ENCODE measurements at regions not wholly inside any gene's neighbourhood (a gene's known extent, or its start where the extent isn't known, plus 50 kb on each side); places are given as distances from the start of the nearest gene placed in this dataset.

DNA sequence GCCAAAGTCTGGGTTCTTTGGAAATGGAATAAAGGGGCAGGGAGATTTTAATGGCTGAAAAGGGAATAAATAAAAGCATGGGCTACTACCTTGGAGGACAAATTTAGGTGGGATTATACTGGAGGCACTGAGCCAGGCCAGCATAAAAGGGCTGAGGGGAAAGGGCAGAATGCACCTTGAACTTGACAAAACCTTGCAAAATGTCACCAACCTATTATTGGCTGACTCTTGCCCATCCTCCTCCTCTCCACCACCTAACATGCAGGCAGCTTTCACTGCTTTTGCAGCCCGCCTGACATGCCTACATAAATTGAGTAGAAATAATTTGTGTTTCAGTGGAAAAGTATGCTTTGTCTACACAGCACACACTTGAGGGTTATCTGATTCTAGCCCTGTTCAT lies 65.3 kb upstream of the ABLIM1 start:
- no peak for TF ChIP-seq POLR2A (IDR thresholded peaks at IDR 0.05)
- TF ChIP-seq, protein P1, sequence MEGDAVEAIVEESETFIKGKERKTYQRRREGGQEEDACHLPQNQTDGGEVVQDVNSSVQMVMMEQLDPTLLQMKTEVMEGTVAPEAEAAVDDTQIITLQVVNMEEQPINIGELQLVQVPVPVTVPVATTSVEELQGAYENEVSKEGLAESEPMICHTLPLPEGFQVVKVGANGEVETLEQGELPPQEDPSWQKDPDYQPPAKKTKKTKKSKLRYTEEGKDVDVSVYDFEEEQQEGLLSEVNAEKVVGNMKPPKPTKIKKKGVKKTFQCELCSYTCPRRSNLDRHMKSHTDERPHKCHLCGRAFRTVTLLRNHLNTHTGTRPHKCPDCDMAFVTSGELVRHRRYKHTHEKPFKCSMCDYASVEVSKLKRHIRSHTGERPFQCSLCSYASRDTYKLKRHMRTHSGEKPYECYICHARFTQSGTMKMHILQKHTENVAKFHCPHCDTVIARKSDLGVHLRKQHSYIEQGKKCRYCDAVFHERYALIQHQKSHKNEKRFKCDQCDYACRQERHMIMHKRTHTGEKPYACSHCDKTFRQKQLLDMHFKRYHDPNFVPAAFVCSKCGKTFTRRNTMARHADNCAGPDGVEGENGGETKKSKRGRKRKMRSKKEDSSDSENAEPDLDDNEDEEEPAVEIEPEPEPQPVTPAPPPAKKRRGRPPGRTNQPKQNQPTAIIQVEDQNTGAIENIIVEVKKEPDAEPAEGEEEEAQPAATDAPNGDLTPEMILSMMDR (IDR thresholded peaks at IDR 0.05) = no peak

Measured in esophagus squamous epithelium (tissue), 4 donors.